Activated CD4-positive, alpha-beta T cell treated with anti-CD3 and anti-CD28 coated beads, Interleukin-2, amount 10 ng/mL, durations not matched to agents 24 days and 14 days (primary cell): ENCODE measurements at regions not wholly inside any gene's neighbourhood (a gene's known extent, or its start where the extent isn't known, plus 50 kb on each side); places are given as distances from the start of the nearest gene placed in this dataset.
"Not testable (repeated sequence)": the region's sequence is repeated elsewhere in the genome, so short reads cannot be mapped to it uniquely, and the experiment has no call there.

Experiments used
- DNase-seq: peaks from one replicate; pipeline ENCODE4 v3.0.0; 2022
- H3K27ac Mint-ChIP-seq: one replicate; pipeline ENCODE4 v1.8.0; 2022; ENCODE audit warnings: mild to moderate bottlenecking, mixed read lengths
- H3K27me3 Mint-ChIP-seq: one replicate; pipeline ENCODE4 v1.8.0; 2022; ENCODE audit warnings: mixed read lengths
- H3K36me3 Mint-ChIP-seq: one replicate; pipeline ENCODE4 v1.8.0; 2022; ENCODE audit warnings: low read depth, mild to moderate bottlenecking, mixed read lengths
- H3K4me1 Mint-ChIP-seq: one replicate; pipeline ENCODE4 v1.8.0; 2021; ENCODE audit warnings: mixed read lengths
- H3K4me3 Mint-ChIP-seq: one replicate; pipeline ENCODE4 v1.8.0; 2022; ENCODE audit warnings: mild to moderate bottlenecking, moderate library complexity, mixed read lengths
- H3K9me3 Mint-ChIP-seq: one replicate; pipeline ENCODE4 v1.8.0; 2021; ENCODE audit warnings: mixed read lengths
- intact Hi-C: fragments of 100-400 bp; cut with micrococcal nuclease; formaldehyde crosslinking; loops from one replicate; pipeline ENCODE4 v1.15.1; 2023

DNA sequence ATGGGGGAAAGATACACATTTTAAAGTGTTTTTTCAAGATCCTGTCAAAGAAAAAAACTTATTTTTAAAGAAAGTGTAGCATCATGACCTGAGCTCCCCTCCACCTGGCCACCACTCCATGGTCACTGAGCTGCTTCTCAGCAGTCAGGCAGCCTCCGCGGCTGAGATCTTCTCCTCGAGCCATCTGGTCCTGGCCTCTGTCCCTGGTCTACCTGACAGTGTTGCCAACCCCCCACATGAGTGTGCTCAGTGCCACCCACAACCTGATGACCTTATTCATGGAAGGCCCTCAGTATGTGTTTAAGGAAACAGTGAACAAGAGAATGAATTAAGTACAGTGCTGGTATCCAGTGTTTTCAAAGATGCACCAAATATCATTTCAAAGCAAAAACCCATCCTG is 694.5 kb upstream of the NRP1 start:
- no peak overlapping the region for H3K4me3 Mint-ChIP-seq

DNA sequence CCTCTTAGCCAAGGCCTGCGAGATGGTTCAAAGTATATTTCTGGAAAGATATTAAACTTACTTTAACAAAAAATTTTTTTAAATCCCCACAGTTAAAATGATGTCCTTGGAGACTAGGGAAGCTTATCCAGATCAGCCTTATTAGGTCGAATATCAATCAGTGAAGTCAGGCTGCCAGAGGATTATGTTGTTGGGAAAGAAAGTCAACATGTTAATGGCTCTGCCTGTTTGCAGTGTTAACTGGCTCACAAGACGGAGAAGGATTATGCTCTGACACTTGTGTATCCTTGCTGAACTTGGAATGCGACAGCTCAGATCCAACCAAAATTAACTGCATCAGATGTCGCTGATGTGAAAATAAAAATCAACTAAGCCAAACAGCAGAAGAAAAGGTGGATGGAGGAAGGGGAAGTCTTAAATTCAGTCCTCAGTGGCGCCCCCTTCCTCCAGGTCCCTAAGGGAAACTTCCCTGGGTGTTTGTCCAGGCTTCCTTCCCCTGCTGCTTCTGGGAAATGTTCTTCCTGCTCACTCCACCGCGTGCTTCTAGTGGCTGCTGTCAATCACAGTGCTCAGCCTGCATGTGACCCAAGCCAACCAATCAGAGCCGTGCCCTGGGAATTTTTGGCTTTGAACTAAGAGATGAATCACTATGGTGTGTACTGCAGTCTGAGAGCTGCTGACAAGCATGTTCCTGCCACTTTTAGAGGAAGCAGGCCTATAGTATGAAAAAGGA is 690.4 kb upstream of the NRP1 start:
- intact Hi-C loops = no loop called here
- H3K36me3 Mint-ChIP-seq = no peaks in the 10 kb centered on the region
- DNase-seq = no peak
- H3K27ac Mint-ChIP-seq = no peak overlapping the region
- H3K9me3 Mint-ChIP-seq = peaks cover 9% of the 10 kb centered on the region
- H3K4me1 Mint-ChIP-seq = no peaks in the 10 kb centered on the region
- H3K4me3 Mint-ChIP-seq = no peak overlapping the region
- H3K27me3 Mint-ChIP-seq = no peaks in the 10 kb centered on the region

More for the DNA sequence above, 694.5 kb upstream of the NRP1 start:
- Mint-ChIP-seq H3K36me3 (no peaks in the 10 kb centered on the region), H3K27ac (no peak overlapping the region), H3K9me3 (peaks cover 8% of the 10 kb centered on the region), H3K4me1 (no peaks in the 10 kb centered on the region), H3K27me3 (no peaks in the 10 kb centered on the region)
- intact Hi-C loops = no loop called here
- no peak for DNase-seq

DNA sequence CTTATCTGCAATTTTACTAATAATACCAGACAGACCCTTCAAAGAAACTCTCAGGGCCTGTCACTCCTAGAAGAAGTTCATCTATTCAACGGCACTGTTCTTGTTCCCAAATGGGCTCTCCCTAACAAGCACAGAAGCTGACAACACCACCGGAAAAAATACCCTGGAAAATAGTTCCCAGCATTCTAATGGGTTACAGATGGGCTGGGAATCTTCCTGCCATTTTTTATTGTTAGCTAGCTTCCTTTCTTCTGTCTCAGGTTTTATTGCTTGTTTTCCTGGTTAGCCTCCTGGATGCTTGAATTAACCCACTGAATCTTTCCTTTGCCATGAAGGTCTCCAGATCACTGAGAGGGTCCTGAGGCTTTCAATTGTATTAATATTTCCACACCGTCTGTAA is 689.8 kb upstream of the NRP1 start:
- no peak overlapping the region for H3K4me3 Mint-ChIP-seq
- no peaks in the 10 kb centered on the region for H3K4me1 Mint-ChIP-seq
- DNase-seq = no peak
- peaks cover 9% of the 10 kb centered on the region for H3K9me3 Mint-ChIP-seq
- no peaks in the 10 kb centered on the region for H3K27me3 Mint-ChIP-seq
- intact Hi-C loops = no loop called here
- H3K27ac Mint-ChIP-seq = no peak overlapping the region
- no peaks in the 10 kb centered on the region for H3K36me3 Mint-ChIP-seq

DNA sequence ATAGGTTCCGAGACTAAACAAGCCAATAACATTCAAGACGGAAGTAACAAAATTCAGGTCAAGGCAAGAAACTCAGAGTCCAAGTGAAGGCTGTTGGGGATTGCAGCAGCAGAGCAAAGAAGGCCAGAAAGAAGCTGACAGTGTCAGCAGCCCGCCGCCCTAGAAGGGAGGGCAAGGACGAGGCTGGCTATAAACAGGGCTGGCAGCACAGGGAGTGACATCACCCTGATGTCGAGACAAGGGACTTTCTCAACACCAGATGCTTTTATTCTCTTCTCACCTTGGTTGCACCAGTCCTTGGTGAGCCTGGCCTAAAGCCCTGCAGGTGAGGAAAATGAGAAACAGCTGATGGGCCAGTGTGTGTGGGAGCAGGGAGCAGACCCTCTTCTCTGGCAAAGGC is 687.7 kb upstream of the NRP1 start:
- peaks cover 2% of the 10 kb centered on the region for H3K4me1 Mint-ChIP-seq
- intact Hi-C loops = no loop called here
- H3K27me3 Mint-ChIP-seq = no peaks in the 10 kb centered on the region
- no peaks in the 10 kb centered on the region for H3K36me3 Mint-ChIP-seq
- H3K4me3 Mint-ChIP-seq = no peak overlapping the region
- no peak overlapping the region for H3K27ac Mint-ChIP-seq
- DNase-seq = no peak
- peaks cover 9% of the 10 kb centered on the region for H3K9me3 Mint-ChIP-seq

DNA sequence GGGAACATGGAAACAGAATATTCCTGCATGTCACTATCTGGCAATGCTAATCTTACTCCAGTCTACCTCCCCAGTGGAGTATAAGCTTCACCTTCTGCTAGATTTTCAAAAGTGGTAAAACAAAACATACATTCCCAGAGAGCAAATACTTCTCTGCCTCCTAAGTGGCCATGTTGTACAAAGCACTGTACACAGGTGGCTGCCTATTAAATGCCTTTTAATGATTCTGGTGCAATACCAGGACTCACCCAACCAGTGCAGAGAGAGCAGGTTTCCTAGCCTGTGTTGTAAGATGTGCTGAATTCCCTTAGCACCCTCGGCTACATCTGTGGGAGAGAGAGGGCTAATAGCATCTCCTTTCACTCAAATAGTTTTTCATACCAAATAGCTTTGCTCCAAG is 684.3 kb upstream of the NRP1 start:
- DNase-seq = no peak
- Mint-ChIP-seq H3K27ac (no peak overlapping the region), H3K27me3 (no peaks in the 10 kb centered on the region), H3K4me1 (peaks cover 2% of the 10 kb centered on the region), H3K9me3 (no peaks in the 10 kb centered on the region), H3K4me3 (no peak overlapping the region), H3K36me3 (no peaks in the 10 kb centered on the region)
- intact Hi-C loops = no loop called here

DNA sequence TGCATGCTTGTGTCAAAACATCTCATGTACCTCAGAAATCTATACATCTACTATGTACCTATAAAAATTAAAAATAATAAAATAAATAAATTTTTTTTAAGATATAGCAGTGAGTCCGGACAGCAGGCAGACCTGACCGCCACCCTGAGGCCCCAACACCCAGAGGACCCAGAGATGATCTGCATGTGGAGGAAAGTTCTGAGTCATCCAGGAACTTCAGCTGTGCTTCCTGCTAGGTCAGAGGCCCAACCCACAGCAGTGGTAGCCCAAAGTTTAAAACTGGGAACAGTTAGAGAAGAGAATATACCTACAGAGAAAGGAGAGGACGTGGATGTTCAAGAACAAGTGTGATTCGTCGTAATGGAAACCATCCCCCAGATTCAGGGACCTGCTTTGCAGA is 683.7 kb upstream of the NRP1 start:
- no peaks in the 10 kb centered on the region for H3K27me3 Mint-ChIP-seq
- no peaks in the 10 kb centered on the region for H3K36me3 Mint-ChIP-seq
- H3K4me3 Mint-ChIP-seq = no peak overlapping the region
- no peak for DNase-seq
- no peak overlapping the region for H3K27ac Mint-ChIP-seq
- no peaks in the 10 kb centered on the region for H3K9me3 Mint-ChIP-seq
- peaks cover 2% of the 10 kb centered on the region for H3K4me1 Mint-ChIP-seq
- intact Hi-C loops = no loop called here

DNA sequence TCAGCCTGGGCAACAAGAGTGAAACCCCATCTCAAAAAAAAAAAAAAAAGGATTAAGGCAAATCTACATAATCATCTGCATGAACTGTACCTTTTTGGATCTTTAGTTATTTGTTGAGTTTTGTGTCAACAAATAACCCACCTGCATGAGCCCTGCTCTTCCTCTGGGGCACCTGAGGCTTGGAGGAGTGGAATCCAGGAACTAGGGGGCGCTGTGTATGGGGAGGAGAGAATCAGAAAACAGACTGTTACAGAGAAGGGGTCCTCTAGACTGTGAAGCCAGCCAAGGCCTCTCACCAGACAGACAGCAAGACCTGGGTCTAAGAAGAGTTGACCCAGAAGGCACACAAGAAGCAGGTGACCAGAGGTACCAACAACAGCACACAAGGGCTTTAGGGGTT is 682.8 kb upstream of the NRP1 start:
- peaks cover 2% of the 10 kb centered on the region for H3K4me1 Mint-ChIP-seq

DNA sequence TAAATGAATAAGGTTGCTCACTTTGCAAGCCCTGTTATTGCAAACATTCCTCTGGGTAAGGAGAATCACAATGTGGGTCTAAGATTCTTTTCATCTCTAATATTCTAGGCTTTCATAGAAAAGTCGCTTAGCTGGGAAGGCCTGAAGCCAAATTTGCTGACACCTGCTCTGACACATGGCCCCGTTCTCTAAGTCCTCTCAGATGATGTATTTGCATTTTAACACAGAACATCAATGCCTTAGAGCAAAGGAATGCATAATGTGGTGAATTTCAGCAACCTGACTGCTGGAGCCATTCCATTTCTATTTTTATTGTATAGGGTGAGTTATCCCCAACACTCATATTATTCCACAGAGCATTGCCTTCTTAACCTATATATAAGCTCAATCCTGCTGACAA is 682.1 kb upstream of the NRP1 start:
- Mint-ChIP-seq H3K27ac (no peak overlapping the region), H3K4me3 (no peak overlapping the region)

More for the DNA sequence above, 682.8 kb upstream of the NRP1 start:
- Mint-ChIP-seq H3K9me3 (no peaks in the 10 kb centered on the region), H3K4me3 (no peak overlapping the region), H3K36me3 (no peaks in the 10 kb centered on the region), H3K27me3 (no peaks in the 10 kb centered on the region), H3K27ac (no peak overlapping the region)
- no peak for DNase-seq
- intact Hi-C loops = no loop called here

DNA sequence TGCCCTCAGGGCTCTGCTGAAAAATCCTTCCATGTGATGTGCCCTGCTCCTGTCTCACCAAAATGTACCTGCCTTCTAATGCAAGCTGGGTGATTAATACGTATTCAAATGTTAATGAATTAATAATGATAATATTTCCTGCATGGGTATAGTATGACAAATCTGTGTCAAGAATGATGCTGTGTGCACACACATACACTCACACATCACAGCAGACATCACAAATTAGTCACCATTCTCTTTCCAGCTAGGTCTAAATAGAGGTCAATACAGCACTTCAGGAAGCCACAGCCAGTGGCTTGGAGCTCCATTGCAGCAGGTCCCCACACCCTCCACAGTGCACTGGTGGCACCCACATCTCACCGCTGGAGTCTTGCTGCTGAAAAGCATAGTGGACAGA is 681.2 kb upstream of the NRP1 start:
- H3K4me1 Mint-ChIP-seq = peaks cover 2% of the 10 kb centered on the region
- no peaks in the 10 kb centered on the region for H3K9me3 Mint-ChIP-seq
- intact Hi-C loops = no loop called here
- H3K36me3 Mint-ChIP-seq = no peaks in the 10 kb centered on the region
- no peak overlapping the region for H3K4me3 Mint-ChIP-seq
- DNase-seq = no peak
- no peaks in the 10 kb centered on the region for H3K27me3 Mint-ChIP-seq
- no peak overlapping the region for H3K27ac Mint-ChIP-seq

More for the DNA sequence above, 682.1 kb upstream of the NRP1 start:
- H3K9me3 Mint-ChIP-seq = no peaks in the 10 kb centered on the region
- no peaks in the 10 kb centered on the region for H3K36me3 Mint-ChIP-seq
- peaks cover 2% of the 10 kb centered on the region for H3K4me1 Mint-ChIP-seq
- DNase-seq = no peak
- H3K27me3 Mint-ChIP-seq = no peaks in the 10 kb centered on the region
- intact Hi-C loops = no loop called here

DNA sequence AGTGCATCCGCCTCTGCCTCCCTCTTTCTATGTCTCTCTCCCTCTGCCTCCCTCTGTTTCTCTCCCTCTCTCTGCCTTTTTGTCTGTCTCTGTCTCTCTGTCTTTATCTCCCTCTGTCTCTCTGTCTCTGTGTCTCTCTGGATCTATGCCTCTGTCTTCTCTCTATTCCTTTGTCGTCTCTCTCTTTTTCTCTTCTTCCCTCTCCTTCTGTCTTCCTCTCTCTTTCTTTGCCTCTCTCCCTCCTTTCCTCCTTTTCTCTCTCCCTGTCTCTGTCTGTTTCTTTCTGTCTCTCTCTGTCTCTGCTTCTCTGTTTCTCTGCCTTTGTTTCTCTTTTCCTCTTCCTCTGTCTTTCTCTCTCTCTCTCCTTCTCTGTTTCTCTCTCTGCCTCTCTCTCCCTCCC is 678.8 kb upstream of the NRP1 start:
- H3K27me3 Mint-ChIP-seq = no peaks in the 10 kb centered on the region
- no peak for DNase-seq
- no peak overlapping the region for H3K27ac Mint-ChIP-seq
- no peak overlapping the region for H3K4me3 Mint-ChIP-seq
- no peaks in the 10 kb centered on the region for H3K9me3 Mint-ChIP-seq
- intact Hi-C loops = no loop called here
- H3K36me3 Mint-ChIP-seq = no peaks in the 10 kb centered on the region
- peaks cover 1% of the 10 kb centered on the region for H3K4me1 Mint-ChIP-seq

DNA sequence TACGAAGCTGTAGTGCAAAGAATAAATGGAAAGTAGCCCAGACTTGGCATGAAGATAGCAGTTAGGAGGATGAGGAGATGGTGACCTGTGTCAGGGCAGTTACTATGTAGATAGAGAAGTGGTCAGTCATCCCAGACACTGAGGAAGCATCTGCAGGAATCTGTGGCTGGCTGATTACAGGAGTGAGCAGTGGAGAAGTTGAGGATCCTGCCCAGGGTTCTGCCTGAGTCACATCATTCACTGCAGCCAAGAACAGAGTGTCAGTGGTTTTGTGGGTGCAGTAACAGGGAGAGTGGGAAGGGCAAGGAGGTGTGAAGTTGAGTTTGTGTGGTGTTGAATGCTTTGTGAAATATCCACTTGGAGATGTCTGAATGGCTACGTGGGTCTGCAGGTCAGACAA is 676.4 kb upstream of the NRP1 start:
- no peak overlapping the region for H3K27ac Mint-ChIP-seq
- DNase-seq = no peak
- H3K9me3 Mint-ChIP-seq = no peaks in the 10 kb centered on the region
- no peak overlapping the region for H3K4me3 Mint-ChIP-seq
- H3K27me3 Mint-ChIP-seq = no peaks in the 10 kb centered on the region
- H3K36me3 Mint-ChIP-seq = no peaks in the 10 kb centered on the region
- intact Hi-C loops = no loop called here
- no peaks in the 10 kb centered on the region for H3K4me1 Mint-ChIP-seq

DNA sequence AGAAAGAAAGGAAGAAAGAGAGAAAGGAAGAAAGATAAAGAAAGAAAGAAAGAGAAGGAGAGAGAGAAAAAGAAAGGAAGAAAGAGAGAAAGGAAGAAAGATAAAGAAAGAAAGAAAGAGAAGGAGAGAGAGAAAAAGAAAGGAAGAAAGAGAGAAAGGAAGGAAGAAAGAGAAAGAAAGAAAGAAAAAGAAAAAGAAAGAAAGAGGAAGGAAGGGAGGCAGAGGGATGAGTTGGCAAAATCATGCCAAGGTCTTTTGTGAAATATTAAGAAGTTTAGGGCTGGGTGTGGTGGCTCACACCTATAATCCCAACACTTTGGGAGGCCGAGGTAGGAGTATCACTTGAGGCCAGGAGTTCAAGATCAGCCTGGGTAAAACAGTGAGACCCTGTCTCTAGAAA is 675.8 kb upstream of the NRP1 start:
- H3K27me3 Mint-ChIP-seq, intact Hi-C loops, DNase-seq, H3K4me3 Mint-ChIP-seq, H3K9me3 Mint-ChIP-seq, H3K36me3 Mint-ChIP-seq, H3K4me1 Mint-ChIP-seq, H3K27ac Mint-ChIP-seq: not testable (repeated sequence)

DNA sequence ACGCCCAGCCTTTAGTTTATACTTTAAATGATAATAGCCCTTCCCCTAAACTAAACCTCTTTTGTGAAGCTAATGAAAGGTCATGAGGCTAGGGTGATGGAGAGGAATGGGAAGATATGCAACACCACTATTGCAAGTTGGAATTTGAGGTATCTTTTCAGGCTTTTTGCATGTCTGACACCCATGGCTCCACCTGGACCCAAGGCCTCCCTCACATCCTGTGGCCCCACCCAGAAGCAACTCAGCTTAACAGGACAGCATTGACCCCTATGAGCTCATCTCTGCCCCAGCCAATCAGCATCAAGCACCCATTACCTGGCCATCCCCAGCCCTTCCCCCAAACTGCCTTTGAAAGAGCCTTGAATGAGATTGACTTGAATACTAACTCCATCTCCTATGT is 674.2 kb upstream of the NRP1 start:
- Mint-ChIP-seq H3K27ac (no peak overlapping the region), H3K36me3 (no peaks in the 10 kb centered on the region), H3K9me3 (no peaks in the 10 kb centered on the region), H3K4me3 (no peak overlapping the region), H3K27me3 (no peaks in the 10 kb centered on the region), H3K4me1 (no peaks in the 10 kb centered on the region)
- no peak for DNase-seq
- intact Hi-C loops = no loop called here

DNA sequence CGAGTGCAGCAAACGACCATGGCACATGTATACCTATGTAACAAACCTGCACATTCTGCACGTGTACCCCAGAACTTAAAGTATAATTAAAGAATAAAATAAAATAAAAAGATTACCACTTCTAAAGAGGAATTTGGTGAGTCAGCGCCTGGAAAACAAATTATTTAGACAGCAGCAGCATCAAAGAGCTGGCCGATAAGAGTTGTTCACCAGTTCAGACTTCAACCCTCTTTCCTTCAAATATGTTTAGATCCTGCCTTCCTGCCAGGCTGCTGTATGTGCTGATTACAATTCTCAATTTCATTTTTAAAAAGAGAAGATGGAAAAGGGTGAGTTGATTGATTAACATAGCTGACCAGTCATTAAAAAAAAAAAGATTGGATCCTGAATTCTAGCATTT is 672.0 kb upstream of the NRP1 start:
- intact Hi-C loops = no loop called here

DNA sequence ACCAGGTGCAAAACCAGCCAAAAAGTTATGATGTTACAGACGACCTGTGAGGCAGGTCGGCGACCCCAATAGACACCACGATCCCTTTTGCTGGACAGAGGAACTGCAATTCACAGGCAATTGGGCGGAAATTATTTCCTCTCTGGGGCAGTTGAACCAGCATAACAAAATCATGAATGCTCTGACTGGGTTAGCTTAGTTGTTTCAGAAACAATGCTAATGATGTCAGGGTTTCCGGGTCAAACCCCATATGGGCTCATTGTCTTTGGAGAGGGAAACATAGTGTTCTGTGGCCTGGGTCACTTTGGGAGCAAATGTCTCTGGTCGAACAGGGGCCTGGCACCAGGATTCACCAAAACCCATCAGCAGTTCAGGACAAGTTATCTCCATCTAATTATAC is 669.1 kb upstream of the NRP1 start:
- H3K27me3 Mint-ChIP-seq = no peaks in the 10 kb centered on the region
- no peaks in the 10 kb centered on the region for H3K4me1 Mint-ChIP-seq
- intact Hi-C loops = no loop called here
- H3K36me3 Mint-ChIP-seq = no peaks in the 10 kb centered on the region
- H3K9me3 Mint-ChIP-seq = peaks cover 3% of the 10 kb centered on the region
- no peak for DNase-seq
- no peak overlapping the region for H3K27ac Mint-ChIP-seq
- H3K4me3 Mint-ChIP-seq = no peak overlapping the region

More for the DNA sequence above, 672.0 kb upstream of the NRP1 start:
- Mint-ChIP-seq H3K36me3 (no peaks in the 10 kb centered on the region), H3K9me3 (no peaks in the 10 kb centered on the region), H3K4me1 (no peaks in the 10 kb centered on the region), H3K27ac (no peak overlapping the region), H3K4me3 (no peak overlapping the region), H3K27me3 (no peaks in the 10 kb centered on the region)
- DNase-seq = no peak
